Progenitor cell of endocrine pancreas (in vitro differentiated cells): ENCODE measurements at regions not wholly inside any gene's neighbourhood (a gene's known extent, or its start where the extent isn't known, plus 50 kb on each side); places are given as distances from the start of the nearest gene placed in this dataset.

Experiments used
- DNase-seq: peaks from one replicate; pipeline ENCODE4 v3.0.0; 2021; ENCODE audit warnings: low spot score; ENCODE audit not compliant: unreplicated experiment
- H3K27ac Mint-ChIP-seq: 2 replicates; pipeline ENCODE4 v1.8.0; 2021; ENCODE audit warnings: mild to moderate bottlenecking, moderate library complexity, mixed read lengths
- H3K27me3 Mint-ChIP-seq: 2 replicates; pipeline ENCODE4 v1.8.0; 2021; ENCODE audit warnings: mixed read lengths
- H3K36me3 Mint-ChIP-seq: 2 replicates; pipeline ENCODE4 v1.8.0; 2022; ENCODE audit warnings: mixed read lengths; ENCODE audit not compliant: insufficient read depth
- H3K4me1 Mint-ChIP-seq: 2 replicates; pipeline ENCODE4 v1.8.0; 2021; ENCODE audit warnings: low read depth, mixed read lengths
- H3K4me3 Mint-ChIP-seq: 2 replicates; pipeline ENCODE4 v1.8.0; 2021; ENCODE audit warnings: low read depth, mild to moderate bottlenecking, moderate library complexity, mixed read lengths
- H3K9me3 Mint-ChIP-seq: 2 replicates; pipeline ENCODE4 v1.8.0; 2021; ENCODE audit warnings: low read depth, mixed read lengths
- CTCF ChIP-seq: fragments of 200-600 bp; sonication (generic); IDR thresholded peaks from one replicate; pipeline ENCODE4 v1.5.0; 2021; ENCODE audit warnings: antibody characterized with exemption, mild to moderate bottlenecking; ENCODE audit not compliant: unreplicated experiment

GRCh38 chr16:25637236-25637635 lies 54.5 kb upstream of the HS3ST4 start:
- no peak overlapping the region for H3K27ac Mint-ChIP-seq
- H3K9me3 Mint-ChIP-seq = peaks cover 3% of the 10 kb centered on the region
- no peak for TF ChIP-seq CTCF
- no peak for DNase-seq
- no peaks in the 10 kb centered on the region for H3K36me3 Mint-ChIP-seq
- no peak overlapping the region for H3K4me3 Mint-ChIP-seq
- H3K4me1 Mint-ChIP-seq = no peaks in the 10 kb centered on the region
- peaks cover 11% of the 10 kb centered on the region for H3K27me3 Mint-ChIP-seq

- Mint-ChIP-seq H3K27ac (no peak overlapping the region), H3K27me3 (peaks cover 11% of the 10 kb centered on the region), H3K4me3 (no peak overlapping the region), H3K36me3 (no peaks in the 10 kb centered on the region), H3K9me3 (peaks cover 3% of the 10 kb centered on the region), H3K4me1 (no peaks in the 10 kb centered on the region)
- no peak for TF ChIP-seq CTCF
- DNase-seq = no peak
Measured at GRCh38 chr16:25636662-25637061, 55.1 kb upstream of the HS3ST4 start.

- Mint-ChIP-seq H3K9me3 (peaks cover 3% of the 10 kb centered on the region), H3K27ac (no peak overlapping the region), H3K4me1 (no peaks in the 10 kb centered on the region), H3K27me3 (peaks cover 11% of the 10 kb centered on the region), H3K4me3 (no peak overlapping the region), H3K36me3 (no peaks in the 10 kb centered on the region)
- no peak for DNase-seq
- no peak for TF ChIP-seq CTCF
Measured at GRCh38 chr16:25635454-25635853, 56.3 kb upstream of the HS3ST4 start.

GRCh38 chr16:25633549-25633948 lies 58.2 kb upstream of the HS3ST4 start:
- no peaks in the 10 kb centered on the region for H3K4me1 Mint-ChIP-seq
- H3K4me3 Mint-ChIP-seq = no peak overlapping the region
- no peaks in the 10 kb centered on the region for H3K9me3 Mint-ChIP-seq
- no peak for DNase-seq
- no peak overlapping the region for H3K27ac Mint-ChIP-seq
- TF ChIP-seq CTCF = no peak
- H3K36me3 Mint-ChIP-seq = no peaks in the 10 kb centered on the region
- peaks cover 9% of the 10 kb centered on the region for H3K27me3 Mint-ChIP-seq

- H3K4me1 Mint-ChIP-seq = peaks cover 4% of the 10 kb centered on the region
- H3K36me3 Mint-ChIP-seq = no peaks in the 10 kb centered on the region
- no peak overlapping the region for H3K27ac Mint-ChIP-seq
- no peak for TF ChIP-seq CTCF
- peaks cover 8% of the 10 kb centered on the region for H3K9me3 Mint-ChIP-seq
- no peak for DNase-seq
- no peak overlapping the region for H3K4me3 Mint-ChIP-seq
- peaks cover 6% of the 10 kb centered on the region for H3K27me3 Mint-ChIP-seq
Measured at GRCh38 chr16:25628766-25629165, 63.0 kb upstream of the HS3ST4 start.
